HEK293 (cell line): ENCODE measurements at regions not wholly inside any gene's neighbourhood (a gene's known extent, or its start where the extent isn't known, plus 50 kb on each side); places are given as distances from the start of the nearest gene placed in this dataset.

ENCODE experiments used
- FEZF1 ChIP-seq: fragments of 450-650 bp; formaldehyde crosslinking; IDR thresholded peaks from 2 replicates; pipeline ENCODE4 v1.5.1; 2016; ENCODE audit warnings: missing biosample characterization, missing genetic modification characterization
- GLIS1 ChIP-seq: fragments of 450-650 bp; formaldehyde crosslinking; IDR thresholded peaks from 2 replicates; pipeline ENCODE4 v1.5.1; 2016; ENCODE audit warnings: missing biosample characterization, missing genetic modification characterization
- HOXC10 ChIP-seq: sonication (generic); formaldehyde crosslinking; IDR thresholded peaks from 2 replicates; pipeline ENCODE4 v1.8.1; 2023; ENCODE audit warnings: mild to moderate bottlenecking, missing genetic modification reagents
- KLF8 ChIP-seq: fragments of 450-650 bp; formaldehyde crosslinking; IDR thresholded peaks from 2 replicates; pipeline ENCODE4 v1.5.1; 2016; ENCODE audit warnings: missing biosample characterization, missing genetic modification characterization
- PRDM4 ChIP-seq: fragments of 450-650 bp; formaldehyde crosslinking; IDR thresholded peaks from 2 replicates; pipeline ENCODE4 v1.5.1; 2017; ENCODE audit warnings: missing biosample characterization, missing genetic modification characterization
- SALL2 ChIP-seq: fragments of 450-650 bp; formaldehyde crosslinking; IDR thresholded peaks from 2 replicates; pipeline ENCODE4 v1.5.0; 2017; ENCODE audit warnings: missing biosample characterization, mild to moderate bottlenecking, missing genetic modification characterization, borderline replicate concordance
- SETDB1 ChIP-seq: IDR thresholded peaks from one replicate; pipeline ENCODE4 v1.6.1; 2017; ENCODE audit warnings: mild to moderate bottlenecking, low read length, moderate library complexity, mixed read lengths; ENCODE audit not compliant: insufficient read length
- TSHZ1 ChIP-seq: fragments of 450-650 bp; formaldehyde crosslinking; IDR thresholded peaks from 2 replicates; pipeline ENCODE4 v1.5.1; 2016; ENCODE audit warnings: missing biosample characterization, missing genetic modification characterization, borderline replicate concordance
- YY2 ChIP-seq: fragments of 450-650 bp; formaldehyde crosslinking; IDR thresholded peaks from 2 replicates; pipeline ENCODE4 v1.5.1; 2016; ENCODE audit warnings: missing biosample characterization, missing genetic modification characterization
- ZNF174 ChIP-seq: fragments of 450-650 bp; formaldehyde crosslinking; IDR thresholded peaks from 2 replicates; pipeline ENCODE4 v1.5.0; 2017; ENCODE audit warnings: missing biosample characterization, mild to moderate bottlenecking, missing genetic modification characterization
- ZNF175 ChIP-seq: fragments of 450-650 bp; formaldehyde crosslinking; IDR thresholded peaks from 2 replicates; pipeline ENCODE4 v1.5.1; 2016; ENCODE audit warnings: missing biosample characterization, missing genetic modification characterization
- ZNF280D ChIP-seq: fragments of 450-650 bp; formaldehyde crosslinking; IDR thresholded peaks from 2 replicates; pipeline ENCODE4 v1.5.1; 2016; ENCODE audit warnings: missing biosample characterization, missing genetic modification characterization
- ZNF335 ChIP-seq: fragments of 450-650 bp; formaldehyde crosslinking; conservative IDR thresholded peaks from 2 replicates; pipeline ENCODE4 v1.5.1; 2016; ENCODE audit warnings: missing biosample characterization, missing genetic modification characterization
- ZNF341 ChIP-seq: fragments of 450-650 bp; formaldehyde crosslinking; IDR thresholded peaks from 2 replicates; pipeline ENCODE4; 2016; ENCODE audit warnings: low read depth, missing biosample characterization, missing genetic modification characterization
- ZNF354C ChIP-seq: fragments of 450-650 bp; formaldehyde crosslinking; IDR thresholded peaks from 2 replicates; pipeline ENCODE4 v1.5.1; 2016; ENCODE audit warnings: missing biosample characterization, missing genetic modification characterization, low read depth, borderline replicate concordance
- ZNF488 ChIP-seq: fragments of 450-650 bp; formaldehyde crosslinking; IDR thresholded peaks from 2 replicates; pipeline ENCODE4 v1.5.1; 2016; ENCODE audit warnings: missing biosample characterization, missing genetic modification characterization
- ZNF560 ChIP-seq: fragments of 450-650 bp; formaldehyde crosslinking; IDR thresholded peaks from 2 replicates; pipeline ENCODE4 v1.5.1; 2017; ENCODE audit warnings: missing biosample characterization, missing genetic modification characterization, borderline replicate concordance
- ZNF571 ChIP-seq: fragments of 450-650 bp; formaldehyde crosslinking; IDR thresholded peaks from 2 replicates; pipeline ENCODE4 v1.5.0; 2017; ENCODE audit warnings: missing biosample characterization, missing genetic modification characterization
- ZNF692 ChIP-seq: fragments of 450-650 bp; formaldehyde crosslinking; IDR thresholded peaks from 2 replicates; pipeline ENCODE4 v1.5.1; 2016; ENCODE audit warnings: missing biosample characterization, missing genetic modification characterization
- ZNF707 ChIP-seq: fragments of 450-650 bp; formaldehyde crosslinking; IDR thresholded peaks from 2 replicates; pipeline ENCODE4 v1.5.1; 2016; ENCODE audit warnings: missing biosample characterization, missing genetic modification characterization
- ZNF76 ChIP-seq: fragments of 450-650 bp; formaldehyde crosslinking; IDR thresholded peaks from 2 replicates; pipeline ENCODE4; 2016; ENCODE audit warnings: low read depth, missing biosample characterization, missing genetic modification characterization, borderline replicate concordance
- ZNF791 ChIP-seq: fragments of 450-650 bp; formaldehyde crosslinking; IDR thresholded peaks from 2 replicates; pipeline ENCODE4 v1.5.1; 2016; ENCODE audit warnings: missing biosample characterization, missing genetic modification characterization
- ZSCAN16 ChIP-seq: fragments of 450-650 bp; formaldehyde crosslinking; IDR thresholded peaks from 2 replicates; pipeline ENCODE4 v1.5.1; 2016; ENCODE audit warnings: missing biosample characterization, missing genetic modification characterization
- ZSCAN18 ChIP-seq: fragments of 450-650 bp; formaldehyde crosslinking; IDR thresholded peaks from 2 replicates; pipeline ENCODE4 v1.5.1; 2016; ENCODE audit warnings: missing biosample characterization, missing genetic modification characterization
- ZSCAN5A ChIP-seq: fragments of 450-650 bp; formaldehyde crosslinking; IDR thresholded peaks from 2 replicates; pipeline ENCODE4 v1.5.1; 2016; ENCODE audit warnings: missing biosample characterization, missing genetic modification characterization

GRCh38 chr10:121310151-121310711 lies 288.0 kb downstream of the FGFR2 start (continued):
- no peak for TF ChIP-seq ZNF280D (tag by site-specific recombination)
- TF ChIP-seq ZNF488 (tag by site-specific recombination), result peak; percentile 85
- TF ChIP-seq ZSCAN16 (tag by site-specific recombination), result peak; percentile 71; the same call in 1 of the 2 replicates
- no peak for TF ChIP-seq YY2 (tag by site-specific recombination)
- TF ChIP-seq KLF8 (tag by site-specific recombination), result peak; percentile 90
- peak; percentile 98 for TF ChIP-seq PRDM4 (tag by site-specific recombination)
- TF ChIP-seq ZNF791 (tag by site-specific recombination), result no peak
- peak; percentile 98 for TF ChIP-seq TSHZ1
- TF ChIP-seq ZNF341 (tag by site-specific recombination), result peak; percentile 64
- TF ChIP-seq ZSCAN18 (tag by site-specific recombination), result no peak
- no peak for TF ChIP-seq ZSCAN5A (tag by site-specific recombination)
- 0 out of 2 replicates have a peak, but pooled peaks have one; percentile 40 for TF ChIP-seq HOXC10
- peak; percentile 77 for TF ChIP-seq ZNF692 (tag by site-specific recombination)
- no peak for TF ChIP-seq ZNF560
- peak; percentile 82; the same call in 1 of the 2 replicates for TF ChIP-seq ZNF76 (tag by site-specific recombination)
- no peak for TF ChIP-seq SALL2 (tag by site-specific recombination)
- peak; percentile 97 for TF ChIP-seq GLIS1 (tag by site-specific recombination)
- peak; percentile 100 for TF ChIP-seq FEZF1 (tag by site-specific recombination)
- no peak for TF ChIP-seq ZNF571 (tag by site-specific recombination)
- TF ChIP-seq ZNF707 (tag by site-specific recombination), result no peak
- no peak for TF ChIP-seq ZNF174
- no peak for TF ChIP-seq ZNF175
- TF ChIP-seq SETDB1, result peak; percentile 26
- TF ChIP-seq ZNF354C (tag by site-specific recombination), result 0 out of 2 replicates have a peak, but pooled peaks have one; percentile 68
- 0 out of 2 replicates have a peak, but pooled peaks have one; percentile 18 for TF ChIP-seq ZNF335 (tag by site-specific recombination)
